GM12878 (cell line): ENCODE measurements at regions not wholly inside any gene's neighbourhood (a gene's known extent, or its start where the extent isn't known, plus 50 kb on each side); places are given as distances from the start of the nearest gene placed in this dataset.

ENCODE experiments used
- ATF2 ChIP-seq: IDR thresholded peaks from 2 replicates; pipeline ENCODE4 v1.6.1; 2012; ENCODE audit warnings: low read length, inconsistent platforms
- EP300 ChIP-seq, 2 experiments: fragments of 150-350 bp in 1 of 2; IDR thresholded peaks; 2 replicates each; pipeline ENCODE4 v1.6.1; 2011 to 2012; ENCODE audit warnings: low read depth in 2 of 2, low read length in 2 of 2, borderline replicate concordance in 1 of 2, improper control_type of control experiment in 1 of 2, inconsistent platforms in 1 of 2; ENCODE audit not compliant: control insufficient read depth in 1 of 2
- HCFC1 ChIP-seq: fragments of 150-350 bp; IDR thresholded peaks from 2 replicates; pipeline ENCODE4 v1.6.1; 2014; ENCODE audit warnings: low read length
- NFIC ChIP-seq: IDR thresholded peaks from 2 replicates; pipeline ENCODE4 v1.6.1; 2012; ENCODE audit warnings: low read depth, mild to moderate bottlenecking, inconsistent platforms, low read length, moderate library complexity
- POLR2AphosphoS5 ChIP-seq: IDR thresholded peaks from 2 replicates; pipeline ENCODE4 v1.6.1; 2011; ENCODE audit warnings: mild to moderate bottlenecking, low read length, inconsistent platforms
- RAD21 ChIP-seq: IDR thresholded peaks from 2 replicates; pipeline ENCODE4 v1.6.1; 2011; ENCODE audit warnings: mild to moderate bottlenecking, low read depth, low read length, moderate library complexity; ENCODE audit not compliant: insufficient read depth
- RELA ChIP-seq: fragments of 450-650 bp; IDR thresholded peaks from 2 replicates; pipeline ENCODE4 v1.8.0; 2014; ENCODE audit warnings: borderline replicate concordance; ENCODE audit not compliant: partially characterized antibody
- TARDBP ChIP-seq: IDR thresholded peaks from 2 replicates; pipeline ENCODE4 v1.6.1; 2016; ENCODE audit warnings: borderline replicate concordance
- WRNIP1 ChIP-seq: IDR thresholded peaks from 2 replicates; pipeline ENCODE4 v1.6.1; 2011; ENCODE audit warnings: low read depth, low read length, improper control_type of control experiment, borderline replicate concordance
- ZBTB40 ChIP-seq: fragments of 450-650 bp; IDR thresholded peaks from 2 replicates; pipeline ENCODE4 v1.6.1; 2016; ENCODE audit warnings: mild to moderate bottlenecking, moderate library complexity, borderline replicate concordance
- ZZZ3 ChIP-seq: IDR thresholded peaks from 2 replicates; pipeline ENCODE4 v1.6.1; 2011; ENCODE audit warnings: low read depth; ENCODE audit not compliant: control insufficient read depth, insufficient read length
- TF ChIP-seq, protein P1 (sequence below), 3 experiments: IDR thresholded peaks in 2 of 3; conservative IDR thresholded peaks in 1 of 3; 2 replicates each; pipeline ENCODE4 v1.5.1; 2011; ENCODE audit warnings: low read depth in 3 of 3, low read length in 3 of 3, mild to moderate bottlenecking in 3 of 3, control low read depth in 2 of 3, moderate library complexity in 2 of 3, inconsistent platforms in 1 of 3, mixed read lengths in 1 of 3; ENCODE audit not compliant: control insufficient read depth in 2 of 3, insufficient read depth in 1 of 3; ENCODE audit errors: extremely low read depth in 1 of 3
- TF ChIP-seq, protein P2 (sequence below): fragments of 450-650 bp; IDR thresholded peaks from 2 replicates; pipeline ENCODE4 v1.6.1; 2016; ENCODE audit warnings: mild to moderate bottlenecking

DNA sequence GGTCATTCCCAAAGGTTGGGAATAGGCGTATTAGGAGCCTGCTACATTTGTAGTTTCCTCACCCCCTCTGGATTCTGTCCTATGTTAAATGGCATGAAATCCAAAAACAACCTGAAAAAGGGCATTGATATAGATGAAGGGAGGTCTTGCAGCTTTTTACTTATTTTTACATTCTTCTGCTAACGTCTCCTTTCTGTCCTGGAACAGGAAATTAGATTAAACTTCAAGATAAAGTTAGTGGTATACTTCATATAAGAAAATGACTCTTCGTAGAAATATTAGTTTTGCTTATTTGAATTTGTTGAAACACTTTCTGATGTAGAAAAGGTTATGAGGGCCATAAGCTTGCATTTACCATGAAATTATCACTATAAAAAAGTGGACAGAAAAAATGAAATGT, 694.5 kb downstream of the ADCYAP1 start:
- TF ChIP-seq ZBTB40 = no peak
- TF ChIP-seq, protein P1, sequence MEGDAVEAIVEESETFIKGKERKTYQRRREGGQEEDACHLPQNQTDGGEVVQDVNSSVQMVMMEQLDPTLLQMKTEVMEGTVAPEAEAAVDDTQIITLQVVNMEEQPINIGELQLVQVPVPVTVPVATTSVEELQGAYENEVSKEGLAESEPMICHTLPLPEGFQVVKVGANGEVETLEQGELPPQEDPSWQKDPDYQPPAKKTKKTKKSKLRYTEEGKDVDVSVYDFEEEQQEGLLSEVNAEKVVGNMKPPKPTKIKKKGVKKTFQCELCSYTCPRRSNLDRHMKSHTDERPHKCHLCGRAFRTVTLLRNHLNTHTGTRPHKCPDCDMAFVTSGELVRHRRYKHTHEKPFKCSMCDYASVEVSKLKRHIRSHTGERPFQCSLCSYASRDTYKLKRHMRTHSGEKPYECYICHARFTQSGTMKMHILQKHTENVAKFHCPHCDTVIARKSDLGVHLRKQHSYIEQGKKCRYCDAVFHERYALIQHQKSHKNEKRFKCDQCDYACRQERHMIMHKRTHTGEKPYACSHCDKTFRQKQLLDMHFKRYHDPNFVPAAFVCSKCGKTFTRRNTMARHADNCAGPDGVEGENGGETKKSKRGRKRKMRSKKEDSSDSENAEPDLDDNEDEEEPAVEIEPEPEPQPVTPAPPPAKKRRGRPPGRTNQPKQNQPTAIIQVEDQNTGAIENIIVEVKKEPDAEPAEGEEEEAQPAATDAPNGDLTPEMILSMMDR (IDR thresholded peaks at IDR 0.05 in 2 of 3, conservative IDR thresholded peaks at IDR 0.05 in 1 of 3; ENCODE audit: control insufficient read depth in 2 of 3, extremely low read depth in 1 of 3, insufficient read depth in 1 of 3, low read depth in 3 of 3, low read length in 3 of 3) = no peak
- TF ChIP-seq EP300 (IDR thresholded peaks at IDR 0.05; ENCODE audit: borderline replicate concordance in 1 of 2, control insufficient read depth in 1 of 2, low read depth in 2 of 2, low read length in 2 of 2) = no peak
- TF ChIP-seq, protein P2, sequence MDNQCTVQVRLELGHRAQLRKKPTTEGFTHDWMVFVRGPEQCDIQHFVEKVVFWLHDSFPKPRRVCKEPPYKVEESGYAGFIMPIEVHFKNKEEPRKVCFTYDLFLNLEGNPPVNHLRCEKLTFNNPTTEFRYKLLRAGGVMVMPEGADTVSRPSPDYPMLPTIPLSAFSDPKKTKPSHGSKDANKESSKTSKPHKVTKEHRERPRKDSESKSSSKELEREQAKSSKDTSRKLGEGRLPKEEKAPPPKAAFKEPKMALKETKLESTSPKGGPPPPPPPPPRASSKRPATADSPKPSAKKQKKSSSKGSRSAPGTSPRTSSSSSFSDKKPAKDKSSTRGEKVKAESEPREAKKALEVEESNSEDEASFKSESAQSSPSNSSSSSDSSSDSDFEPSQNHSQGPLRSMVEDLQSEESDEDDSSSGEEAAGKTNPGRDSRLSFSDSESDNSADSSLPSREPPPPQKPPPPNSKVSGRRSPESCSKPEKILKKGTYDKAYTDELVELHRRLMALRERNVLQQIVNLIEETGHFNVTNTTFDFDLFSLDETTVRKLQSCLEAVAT = no peak
- no peak for TF ChIP-seq ATF2
- TF ChIP-seq RAD21 = no peak
- TF ChIP-seq WRNIP1 = no peak
- no peak for TF ChIP-seq HCFC1
- TF ChIP-seq TARDBP = no peak
- no peak for TF ChIP-seq NFIC
- no peak for TF ChIP-seq ZZZ3
- TF ChIP-seq POLR2AphosphoS5 = no peak
- no peak for TF ChIP-seq RELA
